ENCODE measurements at regions not wholly inside any gene's neighbourhood (a gene's known extent, or its start where the extent isn't known, plus 50 kb on each side); places are given as distances from the start of the nearest gene placed in this dataset.
"Not testable (repeated sequence)": the region's sequence is repeated elsewhere in the genome, so short reads cannot be mapped to it uniquely, and the experiment has no call there.

DNA sequence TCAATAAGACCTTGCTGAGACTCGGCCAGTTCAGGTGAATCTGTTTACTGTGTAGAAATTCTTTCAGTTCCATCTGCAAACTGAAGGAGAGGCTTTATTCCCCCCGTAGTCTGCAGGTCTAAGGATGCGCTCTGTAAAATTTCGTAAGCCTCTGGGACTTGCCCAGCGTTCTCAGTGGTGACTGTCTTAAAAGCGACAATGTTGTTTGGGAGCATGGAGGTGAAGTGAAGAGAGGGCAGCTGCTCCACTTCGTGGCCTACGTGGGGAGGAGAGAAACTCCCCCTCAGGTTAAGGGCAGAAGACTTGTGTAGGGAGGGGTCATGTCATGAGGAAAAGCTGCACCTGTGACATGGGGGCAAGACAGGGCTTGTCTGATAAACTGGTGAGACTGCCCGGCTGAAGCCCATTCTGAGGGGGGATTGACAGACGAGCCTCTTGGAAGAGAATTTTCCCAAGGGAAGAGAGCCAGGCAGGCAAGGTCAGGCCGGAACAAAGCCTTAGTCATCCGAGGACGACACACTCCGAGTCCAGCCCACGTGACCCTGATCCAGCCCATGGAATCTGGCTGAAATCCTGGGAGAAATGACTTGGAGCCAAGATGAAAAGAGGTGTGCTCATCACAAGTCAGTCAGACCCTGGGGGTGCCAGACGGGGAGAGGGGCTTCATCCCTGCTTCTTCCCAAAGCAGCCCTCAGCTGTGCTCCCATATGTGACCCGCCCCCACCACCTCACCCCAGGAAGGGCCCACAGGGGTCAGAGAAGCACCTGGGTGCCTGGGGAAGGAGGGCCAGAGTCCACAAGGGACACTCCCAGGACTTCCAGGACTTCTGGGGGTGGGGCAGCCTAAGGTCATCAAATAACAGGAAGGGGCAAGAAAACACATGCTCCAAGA lies 88.5 kb upstream of the SH3BP4 start:
- DNase-seq (ENCODE audit: low read depth in 2 of 3, low spot score in 1 of 3): no peak

DNA sequence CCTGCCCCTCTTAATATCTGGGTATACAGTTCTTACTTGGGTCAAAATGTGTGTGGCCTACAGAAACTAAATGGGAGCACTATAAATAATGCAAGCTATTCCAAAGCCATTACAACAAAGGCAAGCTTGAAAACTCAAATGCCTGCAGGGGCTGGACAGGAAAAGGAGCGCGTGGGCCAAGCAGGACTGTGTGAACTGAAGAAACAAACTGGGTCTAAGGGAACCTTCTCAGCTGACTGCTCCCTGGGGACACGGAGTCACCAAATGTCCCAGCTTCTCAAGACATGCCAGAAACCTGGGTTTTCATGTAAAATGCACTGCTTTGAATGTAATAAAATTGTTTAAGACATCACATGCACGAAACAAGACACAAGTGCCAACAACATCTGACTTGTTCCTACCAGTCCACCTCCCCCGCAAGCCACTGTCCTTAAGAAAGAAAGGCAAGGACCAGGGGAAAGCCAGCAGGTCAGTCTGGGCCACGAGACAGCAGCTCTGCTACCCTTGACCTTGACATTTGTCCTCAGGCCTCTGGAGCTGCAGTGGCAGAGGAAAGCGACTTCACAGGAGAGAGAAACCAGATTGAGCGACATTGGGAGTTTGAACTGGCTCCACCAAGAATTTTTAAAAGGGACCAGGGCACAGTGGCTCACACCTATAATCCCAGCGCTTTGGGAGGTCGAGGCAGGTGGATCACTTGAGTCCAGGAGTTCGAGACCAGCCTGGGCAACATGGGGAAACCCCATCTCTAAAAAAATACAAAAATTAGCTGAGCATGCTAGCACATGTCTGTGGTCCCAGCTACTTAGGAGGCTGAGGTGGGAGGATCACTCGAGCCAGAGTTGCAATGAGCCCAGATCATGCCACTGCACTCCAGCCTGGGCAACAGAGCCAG lies 89.7 kb upstream of the SH3BP4 start:
- no peak for DNase-seq (ENCODE audit: low read depth in 2 of 3, low spot score in 1 of 3)

DNA sequence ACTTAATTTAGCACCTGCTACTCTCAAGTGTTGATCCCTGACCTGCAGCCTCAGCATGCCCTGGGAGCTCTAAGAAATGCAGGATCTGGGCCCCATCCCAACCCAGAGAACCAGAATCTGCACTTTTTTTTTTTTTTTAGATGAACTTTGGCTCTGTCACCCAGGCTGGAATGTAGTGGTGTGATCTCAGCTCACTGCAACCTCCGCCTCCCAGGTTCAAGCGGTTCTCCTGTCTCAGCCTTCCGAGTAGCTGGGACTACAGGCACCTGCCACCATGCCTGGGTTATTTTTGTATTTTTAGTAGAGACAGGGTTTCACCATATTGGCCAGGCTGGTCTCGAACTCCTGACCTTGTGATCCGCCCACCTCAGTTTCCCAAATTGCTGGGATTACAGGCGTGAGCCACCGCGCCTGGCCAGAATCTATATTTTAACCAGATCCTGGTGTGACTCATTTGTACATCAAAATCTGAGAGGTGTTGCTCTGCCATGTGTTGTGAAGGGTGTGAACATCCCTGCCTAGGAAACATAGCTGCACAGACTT lies 92.4 kb upstream of the SH3BP4 start:
- DNase-seq (ENCODE audit: low read depth in 2 of 3, low spot score in 1 of 3): not testable (repeated sequence)

DNA sequence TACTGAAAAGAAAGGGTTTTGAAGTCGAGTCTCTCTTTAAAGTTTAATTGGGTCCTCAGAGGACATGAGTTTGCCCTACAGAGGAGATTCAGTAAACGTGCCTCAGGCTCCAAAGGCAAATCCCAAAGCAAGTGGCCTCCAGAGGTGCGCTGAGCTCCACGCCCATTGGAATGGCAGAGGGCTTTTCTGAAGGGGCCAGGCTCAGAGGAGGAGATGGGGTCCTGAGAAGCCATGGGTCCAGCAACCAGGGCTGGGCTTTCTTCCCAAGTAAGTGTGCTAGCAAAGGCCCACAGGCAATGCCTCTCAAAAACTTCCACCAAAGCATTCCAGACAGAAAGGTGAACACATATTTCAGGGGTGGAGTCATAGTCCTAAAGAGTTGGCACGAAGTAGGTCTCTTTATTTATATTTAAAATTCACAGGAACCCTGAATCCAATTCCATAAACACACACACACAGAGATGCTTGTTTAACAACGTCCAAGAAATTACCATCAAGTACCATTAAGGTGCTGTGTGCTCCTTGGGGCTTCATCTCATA lies 93.0 kb upstream of the SH3BP4 start:
- no peak for DNase-seq (ENCODE audit: low read depth in 2 of 3, low spot score in 1 of 3)

DNA sequence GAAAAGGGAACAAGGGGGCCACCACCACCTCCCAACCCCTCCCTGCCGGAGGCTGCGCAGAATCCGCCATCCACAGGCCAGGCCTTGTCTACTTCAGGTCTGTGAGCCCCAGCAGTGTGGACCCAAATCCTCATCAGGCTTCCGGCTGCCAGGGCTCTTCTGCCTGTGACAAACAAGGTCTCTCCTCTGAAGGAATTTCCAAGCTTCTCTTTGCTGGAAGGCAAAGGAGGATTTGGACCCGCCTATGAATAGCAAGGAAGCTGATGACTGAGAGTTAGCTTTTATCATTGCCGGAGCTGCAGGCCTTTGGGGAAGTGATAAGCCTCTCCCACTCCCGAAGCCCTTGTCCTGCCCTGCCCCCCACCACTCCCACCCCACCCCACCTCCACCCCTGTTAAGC lies 93.7 kb upstream of the SH3BP4 start:
- DNase-seq (ENCODE audit: low read depth in 2 of 3, low spot score in 1 of 3): no peak

DNA sequence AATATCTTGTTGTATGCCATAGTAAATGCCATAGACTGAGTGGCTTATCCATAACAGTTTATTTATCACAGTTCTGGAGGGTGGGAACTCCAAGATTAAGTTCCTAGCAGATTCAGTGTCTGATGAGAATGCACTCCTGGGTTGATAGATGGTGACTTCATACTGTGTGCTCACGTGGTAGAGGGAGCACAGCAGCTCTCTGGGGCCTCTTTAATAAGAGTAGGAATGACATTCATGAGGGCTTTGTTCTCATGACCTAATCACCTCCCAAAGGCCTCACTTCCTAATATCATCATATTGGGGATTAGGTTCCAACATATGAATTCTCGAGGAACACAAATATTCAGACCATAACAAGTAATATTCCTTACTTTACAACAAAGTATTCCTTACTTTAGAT lies 98.1 kb upstream of the SH3BP4 start:
- DNase-seq (ENCODE audit: low read depth in 2 of 3, low spot score in 1 of 3): no peak

DNA sequence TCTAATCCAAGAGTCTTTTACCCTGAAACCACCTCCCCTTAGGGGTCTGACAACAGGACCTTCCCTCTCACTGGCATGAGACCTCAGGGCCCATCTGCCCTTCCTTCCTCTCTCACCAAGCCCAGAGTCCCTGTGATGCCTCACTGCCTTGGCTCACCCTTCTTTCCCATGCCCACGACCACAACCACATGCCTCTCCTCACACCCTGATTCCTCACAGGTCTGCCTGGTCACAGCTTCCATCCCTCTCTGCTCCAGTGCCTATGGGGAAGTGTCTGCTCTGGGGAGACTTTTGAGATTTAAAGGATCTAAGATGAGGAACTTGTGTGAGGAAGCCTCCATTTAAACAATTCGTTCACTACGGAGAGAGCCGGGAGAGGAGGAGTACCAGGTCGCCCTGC lies 98.9 kb upstream of the SH3BP4 start:
- DNase-seq (ENCODE audit: low read depth in 2 of 3, low spot score in 1 of 3): no peak

DNA sequence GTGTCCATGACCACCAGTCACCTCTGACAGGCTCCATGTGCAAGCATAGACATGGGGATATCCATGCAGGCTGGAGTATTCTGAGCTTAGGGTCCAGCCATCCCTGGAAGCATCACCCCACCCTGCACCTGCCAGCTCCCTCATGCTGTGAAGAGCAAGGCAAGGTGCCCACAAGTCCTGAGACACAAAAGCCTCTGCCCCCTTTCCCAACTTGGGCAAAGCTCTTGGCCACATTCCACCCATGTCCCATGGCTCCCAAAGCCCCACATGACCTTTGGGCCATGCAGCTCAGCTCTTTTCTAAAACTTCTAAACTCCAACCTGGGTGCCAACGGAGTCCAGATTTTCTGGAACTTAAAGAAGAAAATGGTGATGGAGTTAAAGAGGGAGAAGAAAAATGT lies 99.8 kb upstream of the SH3BP4 start:
- no peak for DNase-seq (ENCODE audit: low read depth in 2 of 3, low spot score in 1 of 3)

DNA sequence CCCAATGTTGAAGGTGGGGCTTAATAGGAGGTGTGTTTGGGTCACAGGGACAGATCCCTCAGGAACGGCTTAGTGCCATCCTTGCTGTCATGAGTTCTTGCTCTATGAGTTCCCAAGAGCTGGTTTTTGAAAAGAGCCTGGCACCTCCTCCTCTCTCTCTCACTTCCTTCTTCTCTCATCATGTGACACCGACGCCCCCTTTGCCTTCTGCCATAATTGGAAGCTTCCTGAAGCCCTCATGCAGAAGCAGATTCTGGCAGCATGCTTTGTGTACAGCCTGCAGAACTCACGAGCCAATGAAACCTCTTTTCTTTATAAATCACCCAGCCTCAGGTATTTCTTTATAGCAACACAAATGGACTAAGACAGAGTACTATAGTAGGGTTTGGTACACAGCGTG lies 100.4 kb upstream of the SH3BP4 start:
- DNase-seq (ENCODE audit: low read depth in 2 of 3, low spot score in 1 of 3): no peak

DNA sequence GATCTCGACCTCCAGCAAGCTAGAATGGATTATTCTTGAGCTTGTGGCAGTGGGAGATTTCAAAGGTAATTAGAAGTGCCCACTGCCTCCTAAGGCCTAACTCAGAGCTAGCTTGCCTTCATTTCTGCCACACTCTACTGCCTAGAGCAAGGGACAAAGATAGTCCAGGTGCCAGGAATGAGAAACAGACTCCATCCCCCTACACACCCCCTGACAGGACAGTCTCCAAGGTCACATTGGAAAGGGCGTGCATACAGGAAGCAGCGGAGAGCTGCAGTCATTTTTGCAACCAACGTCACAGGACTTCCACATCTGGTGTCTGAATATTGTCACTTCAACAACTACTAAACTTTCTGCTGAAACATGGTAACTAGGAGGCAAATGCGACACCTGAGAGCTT lies 101.0 kb upstream of the SH3BP4 start:
- DNase-seq (ENCODE audit: low read depth in 2 of 3, low spot score in 1 of 3): no peak

DNA sequence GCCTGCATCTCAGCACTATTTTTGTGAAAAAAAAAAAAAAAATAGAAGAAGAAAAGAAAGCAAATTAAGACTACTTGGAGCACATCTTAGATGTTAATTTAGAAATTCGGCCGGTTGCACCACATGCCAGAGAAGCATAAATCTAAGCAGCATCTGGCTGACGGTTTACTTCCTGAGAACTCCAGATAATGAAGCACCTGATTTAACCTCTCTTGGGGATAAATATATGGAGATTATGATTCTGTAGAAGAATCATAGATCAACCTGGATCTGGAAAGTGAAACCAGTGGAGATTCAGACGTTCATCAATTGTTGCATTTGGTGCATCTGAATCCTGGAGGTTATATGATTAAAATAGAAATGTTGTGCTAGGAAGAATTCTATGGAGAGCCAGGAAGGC lies 102.1 kb upstream of the SH3BP4 start:
- no peak for DNase-seq (ENCODE audit: low read depth in 2 of 3, low spot score in 1 of 3)

DNA sequence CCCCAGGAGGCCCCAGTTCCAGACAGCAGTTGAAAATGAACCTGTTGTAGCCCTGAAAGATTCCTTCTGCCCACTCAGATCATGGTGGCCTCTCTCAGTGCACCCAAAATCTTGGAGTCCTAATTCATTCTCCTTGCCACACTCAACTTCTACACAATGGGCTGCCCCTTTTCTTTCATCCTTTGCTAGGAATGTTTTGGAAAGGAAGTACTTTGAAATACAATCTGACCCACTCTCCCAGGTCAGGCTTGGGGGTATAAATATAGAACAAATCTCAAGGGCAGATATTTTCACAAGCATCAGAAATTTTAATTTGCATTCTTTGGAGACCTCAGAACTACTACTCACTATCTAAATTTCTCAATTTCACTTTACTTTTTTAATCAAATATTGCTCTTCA lies 103.2 kb upstream of the SH3BP4 start:
- DNase-seq (ENCODE audit: low read depth in 2 of 3, low spot score in 1 of 3): no peak

DNA sequence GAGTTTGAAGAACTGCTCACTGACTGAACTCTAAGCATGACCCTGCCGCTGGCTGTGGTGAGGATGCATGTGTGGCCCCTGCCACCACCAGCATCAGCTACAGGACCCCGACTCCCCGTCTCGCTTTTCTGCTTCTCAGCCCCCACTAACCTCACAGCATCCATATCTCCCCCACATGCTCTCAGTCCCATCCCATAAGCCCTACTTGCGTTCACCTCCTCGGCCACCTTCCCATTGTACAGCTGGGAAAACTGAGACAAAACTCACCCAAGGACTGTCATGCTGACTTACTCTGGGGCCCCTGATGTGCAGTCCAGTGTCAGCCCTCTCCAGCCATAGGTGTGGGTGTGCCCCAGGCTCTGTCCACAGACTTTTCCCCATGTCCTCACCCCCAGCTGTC lies 104.2 kb upstream of the SH3BP4 start:
- DNase-seq (ENCODE audit: low read depth in 2 of 3, low spot score in 1 of 3): no peak

DNA sequence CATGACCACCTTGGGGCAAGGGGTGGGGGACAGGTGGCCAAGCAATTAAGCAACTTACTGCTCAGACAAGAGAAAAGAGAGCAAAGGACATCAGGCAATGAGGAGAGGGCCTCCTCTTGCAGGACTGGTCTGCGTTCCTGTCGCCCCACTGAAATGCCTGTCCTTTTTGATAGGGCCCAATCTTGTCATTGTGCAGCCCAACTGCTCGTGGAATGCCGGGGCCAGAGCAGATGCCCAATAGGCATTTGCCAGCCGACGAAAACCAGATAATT lies 104.5 kb upstream of the SH3BP4 start:
- DNase-seq (ENCODE audit: low read depth in 2 of 3, low spot score in 1 of 3): no peak

DNA sequence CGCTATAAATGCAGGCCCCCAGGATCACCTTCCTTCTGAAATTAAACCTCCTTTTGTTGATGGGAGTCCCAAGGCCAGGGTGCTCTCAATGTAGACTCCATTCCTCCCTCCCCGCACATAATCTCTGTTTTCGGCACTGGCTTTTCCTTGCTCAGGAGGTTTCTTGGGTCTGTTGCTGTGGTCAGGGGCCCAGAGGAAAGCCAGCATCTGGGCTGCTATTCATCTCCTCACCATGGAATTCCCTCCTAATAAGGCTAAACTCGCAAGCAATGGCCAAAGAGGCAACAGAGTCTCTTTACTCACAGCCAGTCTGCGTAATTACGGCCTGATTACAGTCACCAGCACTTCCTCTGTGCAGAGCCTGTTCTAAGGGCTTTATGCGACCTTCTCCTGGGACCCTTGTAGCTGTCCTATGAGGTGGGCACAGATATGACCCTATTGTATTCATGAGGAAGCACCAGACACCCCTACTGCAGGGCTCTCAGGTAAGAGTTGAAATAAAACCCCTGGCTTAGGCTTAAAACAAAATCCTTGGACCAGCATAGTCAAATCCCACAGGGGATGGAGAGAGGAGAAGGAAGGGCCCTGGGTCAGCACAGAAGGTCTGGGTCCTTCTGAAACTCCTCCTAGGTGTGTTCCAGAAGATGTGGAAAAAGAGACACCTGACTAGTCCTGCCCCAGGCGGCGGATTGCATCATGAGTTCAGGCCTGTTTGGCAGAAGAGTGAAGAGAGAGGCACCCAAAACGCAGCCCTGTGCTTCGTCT lies 105.0 kb upstream of the SH3BP4 start:
- no peak for DNase-seq (ENCODE audit: low read depth in 2 of 3, low spot score in 1 of 3)

DNA sequence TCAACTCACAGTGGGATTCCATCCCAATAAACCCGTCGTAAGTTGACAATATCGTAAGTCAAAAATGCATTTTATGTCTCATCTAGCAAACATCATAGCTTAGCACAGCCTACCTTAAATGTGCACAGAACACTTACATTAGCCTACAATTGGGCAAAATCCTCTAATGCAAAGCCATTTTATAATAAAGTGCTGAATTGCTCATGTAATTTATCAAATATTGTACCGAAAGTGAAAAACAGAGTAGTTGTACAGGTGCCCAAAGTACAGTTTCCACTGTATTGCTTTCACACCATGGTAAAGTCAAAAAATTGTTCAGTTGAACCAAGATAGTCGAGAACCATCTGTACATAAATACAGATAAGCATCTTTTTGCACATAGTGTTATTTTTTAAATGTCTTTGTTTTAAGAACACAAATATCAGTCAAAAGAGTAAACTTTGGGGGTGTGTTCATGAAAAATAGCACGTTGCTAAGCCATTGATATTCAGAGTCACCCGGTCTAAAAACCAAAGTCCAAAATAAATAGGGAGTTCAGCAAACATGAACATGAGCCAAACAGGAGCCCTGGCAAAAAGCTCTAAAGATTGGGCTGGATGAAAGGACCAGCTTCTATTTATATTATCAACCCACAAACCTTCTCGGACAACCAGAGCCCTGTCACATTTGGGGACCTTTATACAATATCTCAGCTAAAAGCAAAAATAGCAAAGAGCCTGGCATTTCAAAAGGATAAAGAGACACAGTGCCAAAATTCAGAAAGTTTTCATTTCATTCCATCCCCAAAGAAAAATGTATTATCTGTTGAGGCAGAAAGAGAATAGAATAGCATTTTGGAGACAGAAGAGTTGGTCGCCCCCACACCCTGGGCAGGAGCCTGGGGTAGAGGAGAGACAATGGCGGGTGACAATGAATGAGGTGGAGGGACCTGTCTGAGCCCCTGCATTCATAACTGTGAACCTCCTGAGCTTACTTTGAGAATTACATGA lies 105.9 kb upstream of the SH3BP4 start:
- no peak for DNase-seq (ENCODE audit: low read depth in 2 of 3, low spot score in 1 of 3)

DNA sequence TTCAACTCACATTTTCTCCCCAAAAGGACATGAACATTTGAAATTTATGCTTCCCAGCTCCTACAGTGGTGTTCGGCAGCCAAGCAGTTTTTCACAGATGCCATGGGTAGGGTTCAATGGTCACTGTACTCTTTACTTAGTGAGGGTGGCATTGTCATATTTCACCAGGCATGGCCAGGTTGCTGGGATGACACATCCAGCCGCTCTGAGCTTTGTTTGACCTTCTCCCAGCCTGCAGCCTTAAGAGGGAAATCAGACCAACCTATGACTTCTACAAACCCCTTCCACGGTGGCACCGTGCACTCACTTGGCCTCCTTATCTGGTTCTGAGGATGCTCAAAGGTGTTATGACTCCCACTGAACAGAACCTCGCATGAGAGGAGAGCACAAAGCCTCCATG lies 108.4 kb upstream of the SH3BP4 start:
- DNase-seq (ENCODE audit: low read depth in 2 of 3, low spot score in 1 of 3): no peak

DNA sequence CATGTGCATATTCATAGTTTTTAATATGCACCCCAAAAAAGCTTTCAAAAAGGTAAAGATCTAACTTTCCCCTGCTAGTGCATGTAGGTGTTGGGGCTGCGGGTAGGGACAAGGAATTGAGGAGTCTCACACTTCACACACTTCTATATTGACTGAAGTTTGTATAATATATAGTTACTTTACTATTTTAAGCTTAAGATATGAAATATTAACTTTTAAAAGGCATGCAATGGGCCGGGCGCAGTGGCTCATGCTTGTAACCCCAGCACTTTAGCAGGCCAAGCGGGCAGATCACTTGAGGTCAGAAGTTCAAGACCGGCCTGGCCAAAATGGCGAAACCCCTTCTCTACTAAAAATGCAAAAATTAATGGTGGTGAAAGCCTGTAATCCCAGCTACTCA lies 109.1 kb upstream of the SH3BP4 start:
- no peak for DNase-seq (ENCODE audit: low read depth in 2 of 3, low spot score in 1 of 3)

DNA sequence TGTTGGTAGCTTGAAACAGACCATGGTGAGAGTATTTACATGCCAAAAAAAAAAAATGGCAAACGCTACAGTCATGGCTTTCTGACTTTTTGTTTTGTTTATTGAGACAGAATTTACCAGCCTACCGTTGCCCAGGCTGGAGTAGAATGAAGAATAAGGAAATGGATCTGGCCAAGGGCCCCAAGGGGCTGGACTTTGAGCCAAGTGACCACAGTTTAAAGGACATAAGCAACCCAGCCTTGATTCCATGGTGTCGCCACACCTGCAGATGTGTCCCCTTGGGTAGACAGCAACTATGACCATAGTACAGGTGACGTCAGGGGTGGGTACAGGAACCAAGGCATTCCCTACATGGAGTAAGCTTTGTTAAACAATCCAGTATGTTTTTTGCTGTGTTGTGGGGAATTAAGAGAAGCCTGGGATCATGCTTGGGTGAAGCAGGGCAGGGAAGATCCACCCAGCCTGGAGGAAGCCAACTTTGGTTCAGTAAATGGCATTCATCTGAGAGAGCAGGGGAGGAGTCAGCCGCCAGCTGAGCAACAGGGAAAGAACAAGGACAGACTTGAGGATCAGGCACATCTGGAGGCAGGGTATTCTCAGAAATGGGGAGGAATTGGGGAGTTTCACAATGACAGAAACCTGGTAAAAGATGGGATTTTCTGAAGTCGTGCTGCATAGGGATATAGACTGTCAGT lies 110.3 kb upstream of the SH3BP4 start:
- no peak for DNase-seq (ENCODE audit: low read depth in 2 of 3, low spot score in 1 of 3)
